NCI-H446 (cell line): ENCODE measurements at regions not wholly inside any gene's neighbourhood (a gene's known extent, or its start where the extent isn't known, plus 50 kb on each side); places are given as distances from the start of the nearest gene placed in this dataset.

Experiments used
- DNase-seq, 2 experiments: peaks; one replicate each; lab custom pipeline; 2025; lab: John Stamatoyannopoulos, UW

DNA sequence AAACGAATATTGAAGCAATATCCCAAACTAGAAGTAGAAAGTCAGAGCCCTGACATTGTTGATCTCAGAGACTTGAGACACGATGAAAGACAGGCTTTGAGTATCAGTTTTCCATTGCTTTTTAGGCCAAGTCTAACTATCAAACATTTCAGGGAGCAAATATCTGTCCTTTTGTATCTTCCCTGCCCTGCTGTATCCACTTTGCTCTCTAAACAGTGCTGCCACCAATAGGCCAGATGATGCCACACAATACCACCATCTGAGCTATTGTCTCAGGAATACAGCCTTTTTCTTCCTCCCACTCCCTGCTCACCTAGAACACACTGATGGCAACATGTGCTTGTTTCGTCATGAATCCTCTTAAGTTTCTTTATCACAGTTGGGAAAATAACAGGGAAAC is 62.6 kb upstream of the SPAG17 start:
- DNase-seq: peak in 1 of 2 experiments; percentile 49

DNA sequence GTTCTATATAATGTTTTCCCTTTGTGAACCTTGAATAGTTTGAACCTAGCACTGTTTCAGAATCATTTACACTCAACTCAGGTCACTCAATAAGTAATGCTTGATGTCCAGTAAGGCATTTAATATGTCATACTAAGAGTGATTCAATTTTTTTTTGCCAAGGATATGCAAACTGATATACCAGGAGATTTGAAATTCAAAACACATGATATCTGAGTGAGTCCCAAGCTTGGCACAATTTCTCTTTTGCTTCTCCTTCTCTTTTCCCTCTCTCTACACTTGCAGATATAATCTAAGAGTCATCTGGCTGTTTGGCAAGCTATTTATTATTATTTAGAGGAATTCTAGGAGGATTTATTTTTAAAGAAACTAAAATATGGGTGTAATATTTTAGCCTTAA is 61.6 kb upstream of the SPAG17 start:
- DNase-seq: no peak

DNA sequence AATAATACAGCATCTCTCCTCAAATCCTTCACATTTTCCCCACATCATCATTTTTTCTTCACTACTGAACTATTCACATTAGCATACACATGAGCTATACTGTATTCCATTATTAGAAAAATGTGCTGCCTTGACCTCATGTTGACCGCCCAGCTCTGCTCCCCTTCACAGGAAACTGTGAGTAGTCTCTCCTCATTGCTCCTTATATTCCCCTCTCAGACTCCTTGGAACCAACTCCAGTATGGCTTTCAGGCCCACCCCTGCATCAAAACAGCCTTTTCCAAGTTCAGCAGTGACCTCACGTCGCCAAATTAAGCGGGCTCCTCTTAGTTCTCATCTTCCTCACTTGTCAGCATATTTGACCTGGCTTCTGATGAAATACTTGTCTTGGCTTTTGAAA is 59.2 kb upstream of the SPAG17 start:
- no peak for DNase-seq

DNA sequence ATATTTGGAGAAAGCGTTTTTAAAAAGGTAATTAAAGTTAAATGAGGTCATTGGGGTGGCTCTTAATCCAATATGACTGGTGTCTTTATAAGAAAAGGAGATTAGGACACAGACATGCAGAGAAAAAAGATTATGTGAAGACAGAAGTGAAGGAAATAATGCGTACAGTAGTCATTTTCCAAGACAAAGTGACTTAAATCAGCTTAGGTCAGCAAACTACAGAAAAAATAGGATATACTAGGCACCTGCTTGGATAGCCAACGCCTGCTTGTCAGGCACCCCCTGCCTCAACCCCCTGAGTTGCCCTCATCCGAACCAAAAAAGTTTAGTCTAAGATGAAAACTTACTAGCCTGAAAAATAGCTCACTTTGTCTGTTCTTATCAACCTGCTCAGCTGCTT is 58.2 kb upstream of the SPAG17 start:
- no peak for DNase-seq
